Stimulated activated CD4-positive, alpha-beta T cell treated with anti-CD3 and anti-CD28 coated beads, Interleukin-4, amount 100 ng/mL, for 4 hours (primary cell): ENCODE measurements at regions not wholly inside any gene's neighbourhood (a gene's known extent, or its start where the extent isn't known, plus 50 kb on each side); places are given as distances from the start of the nearest gene placed in this dataset.

Source experiments
- DNase-seq, 2 experiments: peaks; one replicate each; pipeline ENCODE4 v3.0.0-alpha.2; 2020

DNA sequence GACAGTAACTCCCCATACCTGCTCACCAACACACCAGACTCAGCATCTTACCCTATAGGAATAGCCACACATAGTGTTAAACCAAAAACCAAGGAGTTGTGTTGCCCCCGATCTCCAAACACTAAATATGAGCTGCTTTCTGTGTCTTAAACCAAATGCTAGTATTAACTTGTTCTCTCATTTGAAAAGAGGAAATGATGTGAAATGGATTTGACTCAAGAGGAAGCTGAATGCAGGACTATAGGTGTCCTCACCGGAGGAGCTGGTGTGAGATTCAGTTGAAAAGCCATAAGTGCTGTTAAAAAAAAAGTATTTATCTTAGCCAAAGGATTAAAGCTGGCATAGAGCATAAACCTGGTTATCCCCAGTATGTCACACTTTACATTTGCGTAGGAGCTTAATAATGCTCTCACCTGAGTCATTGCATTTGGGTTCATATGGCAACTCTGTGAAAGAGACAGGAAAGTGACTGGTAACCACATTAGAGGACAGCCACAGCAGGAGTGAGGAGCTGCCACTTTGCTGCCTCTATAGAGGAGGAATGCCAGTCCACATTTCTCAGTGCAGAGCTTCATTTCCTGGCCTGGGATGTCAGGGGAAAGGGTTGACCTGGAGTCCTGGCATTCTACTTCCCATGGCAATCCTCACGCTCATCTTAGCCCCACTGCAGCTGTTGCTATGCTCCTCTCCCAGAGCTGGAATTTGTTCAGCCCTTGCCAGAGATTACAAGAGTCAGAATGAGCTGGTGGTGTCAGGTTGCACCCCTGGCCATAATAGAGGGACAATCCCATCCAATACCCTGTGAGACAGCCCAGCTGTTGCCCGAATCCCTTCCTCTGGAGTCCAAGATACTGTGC, 143.3 kb upstream of the ANKFN1 start:
- DNase-seq: no peak

DNA sequence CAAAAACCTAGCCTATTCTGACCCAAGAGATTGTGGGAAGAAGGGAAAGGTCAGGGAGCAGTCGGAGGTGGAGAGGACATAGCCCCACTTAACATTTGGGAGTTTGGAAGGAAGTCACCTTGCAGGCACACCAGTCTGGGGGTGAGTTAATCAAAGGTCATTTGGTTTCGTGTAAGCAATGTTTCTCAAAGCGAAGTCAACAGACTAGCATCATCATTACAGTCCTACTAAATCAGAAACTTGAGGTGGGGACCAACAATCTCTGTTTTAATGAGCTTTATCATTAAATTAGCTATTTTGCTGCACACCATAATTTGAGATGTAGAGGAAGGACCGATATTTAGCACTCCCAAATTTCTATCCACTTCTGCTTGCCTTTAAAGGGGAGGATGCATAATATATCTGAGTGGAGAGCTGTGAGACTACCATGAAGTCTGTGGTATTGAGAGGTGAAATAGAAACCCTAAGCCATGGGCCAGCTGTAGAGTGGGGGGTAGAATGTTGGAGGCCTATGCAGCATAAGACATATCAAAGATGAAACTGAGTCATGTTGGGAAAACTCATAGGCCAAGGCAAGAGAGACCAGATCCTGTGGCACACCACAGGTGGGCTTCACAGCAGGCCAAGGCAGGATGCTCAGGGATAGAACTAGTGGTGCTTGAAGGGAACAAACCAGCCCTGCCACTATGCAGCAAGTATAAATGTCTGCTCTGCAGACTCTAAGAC, 141.7 kb upstream of the ANKFN1 start:
- no peak for DNase-seq

DNA sequence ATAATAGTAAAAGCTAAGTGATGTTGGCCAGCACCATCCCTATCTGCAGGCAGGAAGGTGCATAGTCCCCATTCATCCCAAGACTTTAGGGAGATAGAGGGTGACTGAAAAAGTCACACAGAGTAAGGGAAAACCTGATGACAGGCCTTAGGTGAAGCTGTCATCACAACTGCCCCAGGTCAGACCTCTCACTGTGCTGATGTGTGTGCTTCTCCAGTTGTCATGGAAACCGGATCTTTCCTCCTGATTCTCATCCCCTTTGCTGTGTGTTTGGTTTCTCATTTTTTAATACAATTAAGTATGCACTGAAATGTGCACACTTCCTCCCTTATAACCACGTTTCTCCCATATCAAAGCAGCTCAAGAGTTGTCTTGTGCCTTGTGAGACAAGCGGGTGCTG, 135.1 kb upstream of the ANKFN1 start:
- DNase-seq: no peak

DNA sequence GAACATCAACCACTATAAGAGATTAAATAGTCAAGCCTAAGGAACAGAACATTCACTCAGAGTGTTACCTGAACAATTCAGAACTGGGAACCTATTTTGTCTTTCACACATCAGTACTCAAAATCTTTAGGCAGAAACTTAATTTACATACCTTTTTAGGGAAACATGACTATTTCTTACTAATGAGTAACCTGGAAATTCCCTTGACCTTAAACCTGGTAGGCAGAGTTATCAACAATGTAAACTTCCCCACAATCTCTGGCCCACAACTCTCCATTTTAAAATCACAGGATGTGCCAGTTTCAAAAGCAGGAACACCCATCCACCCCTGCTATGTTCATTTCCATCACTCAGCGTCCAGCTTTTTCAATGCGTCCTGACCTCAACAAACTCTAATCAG, 132.9 kb upstream of the ANKFN1 start:
- no peak for DNase-seq

DNA sequence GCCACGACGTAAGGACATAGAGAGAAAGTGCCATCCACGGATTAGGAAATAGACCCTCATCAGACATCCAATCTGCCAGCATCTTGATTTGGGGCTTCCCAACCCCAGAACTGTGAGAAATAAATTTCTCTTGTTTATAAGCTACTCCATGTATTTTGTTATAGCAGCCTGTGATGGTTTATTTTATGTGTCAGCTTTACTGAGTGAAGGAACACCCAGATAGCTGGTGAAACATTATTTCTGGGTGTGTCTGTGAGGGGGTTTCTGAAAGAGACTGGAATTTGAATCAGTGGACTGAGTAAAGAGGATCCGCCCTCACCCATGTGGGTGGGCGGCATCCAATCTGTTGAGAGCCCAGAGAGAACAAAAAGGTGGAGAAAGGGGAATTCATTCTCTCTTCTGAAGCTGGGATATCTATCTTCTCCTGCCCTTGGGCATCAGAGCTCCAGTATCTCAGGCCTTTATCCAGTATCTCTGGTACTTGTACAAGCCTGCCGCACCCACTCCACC, 131.5 kb upstream of the ANKFN1 start:
- DNase-seq: no peak

DNA sequence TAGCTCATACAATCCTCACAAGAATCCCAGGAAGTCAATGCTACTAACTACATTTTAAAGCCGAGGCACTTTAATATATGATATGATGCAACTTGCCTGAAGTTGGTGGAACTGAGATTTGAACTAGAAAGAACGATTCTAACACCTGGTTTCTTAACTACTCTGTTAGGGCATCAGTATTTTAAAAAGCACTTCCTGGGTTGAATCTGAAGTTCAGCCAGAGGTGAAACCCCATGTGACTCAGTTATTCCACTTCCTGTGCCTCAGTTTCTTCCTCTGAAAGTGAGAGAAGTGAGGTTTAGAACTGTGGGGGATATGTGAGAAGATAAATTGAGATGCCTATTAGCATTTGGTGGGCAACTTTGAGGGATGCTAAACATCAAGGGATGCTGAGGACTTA, 129.4 kb upstream of the ANKFN1 start:
- DNase-seq: no peak

DNA sequence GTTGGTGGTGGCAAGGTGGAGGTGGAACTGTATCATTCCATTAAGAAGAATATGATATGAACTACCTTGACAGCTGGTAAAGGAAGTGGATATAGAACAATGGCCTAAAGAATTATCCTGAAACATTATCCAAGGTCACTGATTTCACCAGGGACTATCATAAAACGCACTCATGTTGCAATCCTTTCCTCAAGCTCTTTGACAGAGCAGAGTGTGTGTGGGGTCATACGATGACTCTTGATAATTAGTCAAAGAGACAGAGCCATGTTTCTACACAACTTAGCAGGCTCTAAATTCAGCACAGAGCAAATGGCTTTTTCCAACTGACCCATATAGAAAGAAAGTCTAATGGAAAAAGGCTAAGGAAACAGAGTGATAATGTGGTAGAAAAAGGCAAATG, 126.4 kb upstream of the ANKFN1 start:
- no peak for DNase-seq

DNA sequence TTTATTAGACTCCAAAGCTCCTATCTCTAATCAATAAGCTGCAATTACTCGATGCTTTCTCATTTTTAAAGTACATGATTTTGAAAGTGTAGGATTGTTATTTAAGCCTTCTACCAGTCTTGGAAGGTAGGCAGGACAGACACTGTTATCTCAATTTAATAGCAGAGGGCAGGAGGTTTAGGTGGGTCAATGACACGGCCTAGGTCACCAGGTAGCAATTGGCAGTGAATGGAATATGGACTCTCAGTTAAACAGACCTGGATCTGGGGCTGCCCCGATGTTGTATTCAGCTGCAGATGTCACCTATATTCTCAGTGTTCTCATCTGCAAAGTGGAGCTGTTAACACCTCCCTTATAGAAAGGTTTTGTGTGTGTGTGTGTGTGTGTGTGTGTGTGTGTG, 124.4 kb upstream of the ANKFN1 start:
- no peak for DNase-seq

DNA sequence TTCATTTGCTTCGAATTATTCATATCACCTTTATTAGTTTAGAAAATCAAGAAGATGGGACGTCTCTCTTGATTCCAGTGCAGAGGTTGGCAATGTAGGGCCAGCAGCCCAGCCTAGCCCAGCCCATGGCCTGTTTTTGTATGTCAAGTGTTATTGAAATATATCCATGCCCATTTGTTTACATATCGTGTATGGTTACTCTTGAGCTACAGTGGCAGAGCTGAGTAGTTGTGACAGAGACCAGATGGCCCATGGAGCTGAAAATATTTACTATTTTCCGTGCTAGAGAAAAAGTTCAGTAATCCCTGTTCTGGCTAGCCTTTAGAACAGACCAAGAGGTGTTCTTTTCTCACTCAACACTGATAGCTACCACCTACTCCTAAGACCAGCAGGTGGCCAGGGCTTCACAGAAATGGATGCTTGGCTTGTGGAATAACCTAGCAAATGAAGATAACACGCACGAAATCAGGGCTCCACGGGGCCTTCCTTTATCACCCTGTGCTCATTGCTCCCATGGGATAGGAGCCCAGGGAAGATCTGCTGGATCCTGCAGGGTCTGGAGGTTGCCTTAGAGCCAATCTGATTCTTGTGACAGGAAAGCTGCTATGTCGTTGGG, 123.2 kb upstream of the ANKFN1 start:
- DNase-seq: no peak

DNA sequence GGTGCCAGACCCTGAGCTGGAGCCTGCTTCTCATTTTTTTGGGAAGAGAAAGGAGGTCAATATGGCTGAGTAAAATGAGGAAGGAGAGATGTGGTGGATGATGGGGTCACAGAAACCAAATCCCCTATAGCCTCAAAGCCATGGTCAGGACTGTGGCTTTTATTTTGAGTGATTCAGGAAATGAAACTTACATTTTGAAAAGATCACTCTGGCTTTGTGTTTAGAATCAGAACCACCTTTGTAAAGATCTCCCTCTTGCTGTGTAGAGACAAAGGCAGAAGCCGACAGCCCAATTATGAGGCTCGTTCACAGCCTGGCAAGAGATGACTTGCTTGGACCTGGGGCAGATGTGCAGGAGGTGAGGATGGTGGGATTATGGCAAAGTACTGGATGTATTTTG, 121.6 kb upstream of the ANKFN1 start:
- DNase-seq: no peak

DNA sequence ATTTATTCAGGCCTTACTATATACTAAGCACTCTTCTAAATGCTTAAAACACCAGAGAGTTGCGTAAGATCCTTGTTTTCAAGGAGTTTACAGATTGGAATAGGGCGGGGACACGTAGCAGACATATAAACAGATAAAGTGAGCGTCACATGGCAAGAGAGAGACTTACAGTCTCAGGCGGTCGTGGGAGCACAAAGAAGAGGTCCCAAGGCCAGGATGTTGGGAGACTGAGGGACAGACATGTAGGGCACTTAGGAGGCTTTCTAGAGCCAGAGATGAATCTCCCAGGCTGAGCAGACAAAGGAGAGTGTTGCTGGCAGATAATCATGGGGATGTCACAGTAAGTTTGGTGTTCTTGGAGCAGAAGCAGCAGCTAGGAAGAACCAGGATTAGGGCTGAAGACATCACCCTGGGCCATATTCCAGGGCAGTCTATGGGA, 119.1 kb upstream of the ANKFN1 start:
- no peak for DNase-seq

DNA sequence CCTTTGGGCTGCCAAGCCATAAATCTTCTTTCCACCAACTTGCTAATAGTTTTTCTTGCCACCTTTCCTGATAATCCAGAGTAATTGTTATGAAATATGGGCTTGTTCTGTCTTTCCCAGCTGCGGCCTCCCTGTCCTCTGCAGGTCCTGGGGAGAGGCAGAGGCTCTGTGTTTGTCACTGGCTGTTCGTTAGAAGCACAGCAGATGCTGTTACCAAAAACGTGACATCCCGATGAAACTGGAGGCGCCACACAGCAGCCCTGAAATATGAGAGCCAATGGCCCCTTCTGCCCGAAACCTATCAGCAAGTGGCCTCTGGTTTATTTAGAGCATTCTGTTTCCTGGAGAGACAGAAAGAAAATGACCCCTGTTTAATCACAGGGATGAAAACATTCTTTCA, 115.1 kb upstream of the ANKFN1 start:
- no peak for DNase-seq

DNA sequence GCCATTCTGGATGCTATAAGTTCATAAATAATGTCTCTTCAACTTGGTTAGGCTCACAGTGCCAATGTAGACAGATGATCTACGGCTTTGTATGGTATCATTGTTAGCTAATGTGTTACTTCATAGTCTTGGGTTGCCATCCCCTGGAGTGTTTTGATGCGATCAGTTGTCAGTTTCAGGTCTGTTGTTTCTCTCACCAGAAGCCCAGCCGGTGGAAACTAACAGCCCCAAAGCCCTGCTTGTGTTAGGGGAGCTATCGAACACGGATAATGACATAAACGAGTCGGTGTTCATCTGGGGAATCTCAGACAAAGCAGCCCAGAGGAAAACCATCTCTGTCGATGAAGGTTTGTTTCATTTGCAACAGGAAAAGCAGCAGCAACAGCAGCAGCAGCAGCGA, 107.4 kb upstream of the ANKFN1 start:
- no peak for DNase-seq

DNA sequence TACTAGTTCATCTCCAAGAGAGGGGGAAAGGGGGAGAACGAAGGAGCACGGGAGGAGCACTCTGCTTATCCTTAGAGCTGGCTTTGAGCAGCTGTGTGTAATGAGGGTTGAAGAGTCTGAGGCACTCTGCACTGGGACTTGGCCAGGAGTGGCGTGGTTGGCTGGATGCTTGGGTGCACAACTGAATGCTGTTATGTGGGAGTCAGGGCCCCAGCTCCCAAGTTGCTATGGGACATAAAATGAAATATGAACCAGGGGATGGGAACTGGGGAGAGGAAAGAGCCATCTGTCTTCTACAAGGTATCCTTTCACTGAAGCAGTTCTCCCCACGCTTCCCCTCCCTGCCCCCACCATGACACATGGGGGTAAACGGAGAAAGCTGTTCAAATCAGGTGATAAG, 105.9 kb upstream of the ANKFN1 start:
- no peak for DNase-seq

DNA sequence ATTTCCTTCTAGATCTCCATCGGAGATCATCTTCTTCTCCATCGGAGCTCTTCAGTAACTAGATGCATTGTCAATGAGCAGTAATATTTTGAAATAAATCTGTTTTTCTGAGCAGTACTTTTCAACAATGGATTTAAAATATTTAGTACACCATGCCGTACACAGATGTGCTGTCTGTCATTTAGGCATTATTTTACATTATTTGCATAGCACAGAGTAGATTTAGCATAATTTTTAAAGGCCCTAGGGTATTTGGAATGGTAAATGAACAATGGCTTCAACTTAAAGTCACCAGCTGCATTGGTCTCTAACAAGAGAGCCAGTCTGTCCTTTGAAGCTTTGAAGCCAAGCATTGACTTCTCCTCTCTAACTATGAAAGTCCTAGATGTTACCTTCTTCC, 95.4 kb upstream of the ANKFN1 start:
- no peak for DNase-seq

DNA sequence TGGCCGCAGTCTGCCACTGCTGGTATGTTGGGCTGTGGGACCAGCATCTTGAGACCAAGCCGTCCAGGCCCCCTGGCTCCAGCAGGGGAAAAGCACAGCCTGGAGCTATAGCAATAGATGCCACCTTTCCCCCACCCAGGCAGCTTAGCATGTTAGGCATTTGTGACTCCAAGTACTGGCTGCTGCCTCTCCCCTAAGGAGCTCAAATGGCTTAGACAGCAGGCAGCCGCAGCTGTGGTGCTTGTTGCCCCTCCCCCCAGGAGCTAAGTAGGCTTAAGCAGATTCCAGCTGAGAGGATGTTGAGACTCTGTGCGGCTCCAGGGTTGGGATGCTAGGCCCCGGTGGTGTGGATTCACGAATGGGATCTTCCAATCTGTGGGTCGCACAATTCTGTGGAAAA, 88.8 kb upstream of the ANKFN1 start:
- DNase-seq: no peak

DNA sequence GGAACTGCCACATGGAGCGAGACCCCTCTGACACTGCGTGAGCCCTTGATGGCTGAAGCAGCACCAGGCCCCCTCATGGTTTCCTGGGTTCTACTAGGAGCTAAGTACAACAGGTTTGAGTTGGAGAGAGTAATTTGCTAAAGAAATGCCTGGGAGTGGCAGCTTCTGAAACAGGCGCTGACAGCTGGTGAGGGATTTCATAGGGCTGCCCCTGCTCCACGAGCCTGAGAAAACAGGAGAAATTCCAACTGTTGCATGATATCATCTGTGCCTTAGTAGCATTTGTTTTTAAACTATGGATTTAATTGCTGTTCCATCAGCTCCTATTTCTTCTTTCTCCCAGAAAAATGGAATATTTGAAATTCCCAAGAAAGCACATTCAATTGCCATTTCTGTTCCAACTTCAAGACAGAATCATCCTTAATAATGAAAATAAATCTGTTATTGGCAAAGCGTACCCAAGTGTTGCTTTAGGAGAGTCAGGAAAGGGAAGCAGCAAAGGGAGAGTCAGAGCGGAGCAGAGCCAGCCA, 78.8 kb upstream of the ANKFN1 start:
- no peak for DNase-seq

DNA sequence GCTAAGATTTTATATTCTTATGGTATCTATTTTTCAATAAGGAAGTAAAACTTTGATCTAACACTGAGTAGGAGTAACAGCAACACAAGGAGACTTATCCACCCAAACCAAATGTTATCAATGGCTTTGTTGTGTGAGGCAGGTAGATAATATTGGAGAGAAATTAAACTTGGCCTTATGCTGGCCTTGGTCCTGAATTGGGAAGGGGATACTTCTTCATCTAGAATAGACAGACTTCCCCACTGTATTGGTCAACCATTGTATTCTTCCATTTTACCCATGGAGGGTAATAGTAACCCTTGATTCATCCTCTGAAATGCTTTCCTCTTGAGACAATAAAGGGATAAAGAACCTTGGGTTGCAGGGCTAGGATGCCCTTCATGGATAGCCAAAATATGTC, 76.3 kb upstream of the ANKFN1 start:
- DNase-seq: no peak

DNA sequence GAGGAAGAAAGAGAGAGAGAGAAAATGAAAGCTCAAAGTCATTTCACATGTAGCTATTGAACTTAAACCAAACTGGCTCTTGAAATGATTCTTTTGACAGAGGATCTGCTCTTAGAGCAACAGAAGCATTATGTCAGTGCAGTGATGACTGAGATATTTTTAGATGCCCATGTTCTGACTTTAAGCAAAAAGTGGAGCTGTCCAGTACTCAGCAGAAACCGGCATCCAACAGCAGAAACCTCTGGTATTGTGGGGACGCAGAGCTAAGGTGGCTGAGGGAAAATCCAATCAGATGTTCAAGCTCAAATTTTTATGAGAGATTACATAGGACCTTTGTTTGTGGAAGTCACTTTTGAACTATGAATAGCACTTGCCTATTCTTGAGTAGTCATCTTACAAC, 69.8 kb upstream of the ANKFN1 start:
- DNase-seq: no peak

DNA sequence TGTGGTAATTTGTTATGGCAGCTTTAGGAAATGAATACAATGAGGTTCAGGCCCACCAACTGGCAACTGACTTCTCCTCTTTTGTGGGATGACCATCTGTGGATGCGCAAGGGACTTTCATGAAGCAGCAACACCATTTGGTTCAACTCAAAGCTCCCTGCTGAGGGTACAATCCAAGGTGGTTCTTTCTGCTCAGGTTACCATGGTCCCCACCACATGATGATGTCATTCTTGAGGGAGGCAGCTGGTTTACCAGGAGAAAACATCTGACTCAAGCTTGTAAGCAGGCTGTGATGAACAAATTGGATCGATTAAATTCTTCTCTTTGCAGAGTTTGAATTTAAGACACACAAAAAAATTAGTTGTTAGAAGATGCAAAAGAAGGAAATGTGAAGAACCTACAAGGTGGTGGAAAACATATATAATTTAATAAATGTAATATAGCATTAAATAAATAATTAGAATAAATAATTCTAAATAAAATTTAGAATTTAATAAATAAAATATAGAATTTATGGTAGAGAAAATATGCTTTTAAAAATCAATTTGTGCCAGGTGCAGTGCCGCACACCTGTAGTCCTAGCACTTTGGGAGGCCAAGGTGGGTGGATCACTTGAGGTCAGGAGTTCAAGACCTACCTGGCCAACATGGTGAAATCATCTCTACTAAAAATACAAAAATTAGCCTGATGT, 67.6 kb upstream of the ANKFN1 start:
- no peak for DNase-seq

DNA sequence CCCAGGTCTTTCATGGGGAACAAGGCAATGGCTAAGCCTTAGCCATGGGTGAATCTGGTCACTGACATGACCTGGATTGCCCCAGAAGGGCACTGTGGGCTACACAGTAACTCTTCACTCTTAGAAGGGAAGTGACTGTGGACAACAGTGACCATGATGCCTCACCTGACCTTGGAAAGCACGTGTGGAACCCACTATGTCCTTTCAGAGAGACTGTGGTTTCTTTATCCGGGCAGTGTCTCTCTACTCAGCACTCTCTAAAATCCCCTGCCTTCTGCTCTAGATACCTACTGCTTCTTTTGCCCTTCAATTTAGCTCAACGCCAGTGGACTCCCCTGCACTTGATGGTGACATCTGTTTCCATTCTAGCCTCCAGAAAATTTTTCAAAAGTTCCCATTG, 66.1 kb upstream of the ANKFN1 start:
- DNase-seq: no peak

DNA sequence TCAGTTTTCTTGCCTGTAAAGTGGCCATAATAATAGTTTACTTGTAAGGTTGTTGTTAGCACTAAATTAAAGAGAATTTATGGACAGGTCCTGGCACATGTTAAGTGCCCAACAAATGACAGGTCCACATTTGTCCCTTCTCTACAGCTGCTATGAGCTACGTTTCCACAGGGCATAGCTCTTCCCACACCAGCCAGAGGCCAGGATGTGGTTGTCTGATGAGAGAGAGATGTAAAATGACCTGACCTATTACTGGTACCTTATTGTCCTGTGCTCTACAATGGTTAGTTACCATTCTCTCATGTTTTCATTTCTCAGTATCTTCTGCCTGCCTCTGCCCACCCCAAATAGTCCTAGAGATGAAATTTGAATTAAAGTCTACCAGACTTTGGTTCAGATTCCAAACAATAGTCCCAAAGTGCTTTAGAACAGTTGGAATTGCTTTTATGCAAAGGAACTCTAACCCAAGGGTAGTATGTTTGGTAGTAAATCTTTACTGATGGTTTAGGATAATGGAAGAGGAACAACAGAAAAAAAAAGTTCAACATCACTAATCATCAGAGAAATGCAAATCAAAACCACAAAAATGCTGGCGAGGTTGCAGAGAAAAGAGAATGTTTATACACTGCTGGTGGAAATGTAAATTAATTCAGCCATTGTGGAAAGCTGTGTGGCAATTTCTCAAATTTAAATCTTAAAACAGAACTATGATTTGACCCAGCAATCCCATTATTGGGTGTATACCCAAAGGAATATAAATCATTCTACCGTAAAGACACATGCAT, 57.1 kb upstream of the ANKFN1 start:
- DNase-seq: no peak
